Activated CD8-positive, alpha-beta T cell treated with anti-CD3 and anti-CD28 coated beads for 36 hours (primary cell): ENCODE measurements at regions not wholly inside any gene's neighbourhood (a gene's known extent, or its start where the extent isn't known, plus 50 kb on each side); places are given as distances from the start of the nearest gene placed in this dataset.

Source experiments
- ATAC-seq: fragments of 200-7000 bp; cut with Tn5 transposase; one replicate; pipeline ENCODE4 v1.10.0; 2021; ENCODE audit warnings: mild to moderate bottlenecking, moderate library complexity
- CTCF ChIA-PET: fragments of 350-600 bp; sonication (Branson Sonifier 250); formaldehyde crosslinking; loops from one replicate; lab custom pipeline; 2021; ENCODE audit warnings: antibody characterized with exemption; lab: Charles Lee
- POLR2A ChIA-PET: fragments of 350-600 bp; sonication (Branson Sonifier 250); formaldehyde crosslinking; loops from one replicate; lab custom pipeline; 2021; ENCODE audit warnings: antibody characterized with exemption; lab: Charles Lee
- DNase-seq: peaks from one replicate; pipeline ENCODE4 v3.0.0-alpha.2; 2020
- H3K27ac Mint-ChIP-seq: one replicate; pipeline ENCODE4 v1.8.0; 2021; ENCODE audit warnings: mild to moderate bottlenecking, mixed read lengths
- H3K27me3 Mint-ChIP-seq: one replicate; pipeline ENCODE4 v1.8.0; 2021; ENCODE audit warnings: mixed read lengths
- H3K36me3 Mint-ChIP-seq: one replicate; pipeline ENCODE4 v1.8.0; 2021; ENCODE audit warnings: low read depth, mixed read lengths
- H3K4me1 Mint-ChIP-seq: one replicate; pipeline ENCODE4 v1.8.0; 2021; ENCODE audit warnings: low read depth, mixed read lengths
- H3K4me3 Mint-ChIP-seq: one replicate; pipeline ENCODE4 v1.8.0; 2021; ENCODE audit warnings: mild to moderate bottlenecking, moderate library complexity, mixed read lengths
- H3K9me3 Mint-ChIP-seq: one replicate; pipeline ENCODE4 v1.8.0; 2021; ENCODE audit warnings: mixed read lengths
- intact Hi-C: fragments of 100-400 bp; cut with micrococcal nuclease; formaldehyde crosslinking; loops from one replicate; pipeline ENCODE4 v1.10.0; 2022
- TF ChIP-seq, protein P1 (sequence below): fragments of 200-600 bp; IDR thresholded peaks from one replicate; pipeline ENCODE4 v1.8.0; 2022; ENCODE audit warnings: antibody characterized with exemption, mild to moderate bottlenecking

DNA sequence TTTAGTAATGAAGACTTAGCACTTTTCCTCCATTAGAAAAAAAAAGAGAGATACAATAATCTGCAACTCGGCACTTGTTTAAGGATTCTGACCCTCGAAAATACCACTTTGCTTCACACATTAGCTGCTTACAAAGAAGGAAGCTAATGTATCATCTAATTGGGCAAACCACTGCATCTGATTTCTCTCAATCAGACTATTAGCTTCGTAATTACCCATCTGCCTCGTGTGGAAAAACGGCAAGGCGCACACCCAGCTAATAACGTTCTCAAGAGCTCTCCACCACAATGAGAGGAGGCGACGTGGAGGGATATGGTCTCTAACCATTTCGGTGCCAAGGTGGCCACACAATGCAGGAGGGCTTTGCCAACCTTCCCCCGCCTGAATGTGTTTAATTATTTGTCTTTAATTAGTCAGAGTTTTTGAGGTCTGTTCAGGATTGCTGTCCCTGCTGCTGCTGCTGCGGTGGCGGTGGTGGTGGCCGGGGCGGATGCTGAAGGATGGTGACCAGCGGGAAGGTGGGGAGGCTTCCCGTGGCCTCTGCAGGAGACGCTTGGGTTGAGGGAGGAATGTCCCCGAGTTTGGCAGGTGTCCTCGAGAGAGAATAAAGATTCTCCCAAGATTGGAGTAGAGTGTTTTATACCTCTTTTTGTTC lies 374.5 kb downstream of the RPS6KC1 start:
- no peaks in the 10 kb centered on the region for H3K27me3 Mint-ChIP-seq
- POLR2A ChIA-PET: no interaction called here
- no peak overlapping the region for H3K27ac Mint-ChIP-seq
- ATAC-seq (no peak), DNase-seq (no peak)
- intact Hi-C loops: no loop called here
- CTCF ChIA-PET: no interaction called here
- H3K9me3 Mint-ChIP-seq: no peaks in the 10 kb centered on the region
- TF ChIP-seq, protein P1, sequence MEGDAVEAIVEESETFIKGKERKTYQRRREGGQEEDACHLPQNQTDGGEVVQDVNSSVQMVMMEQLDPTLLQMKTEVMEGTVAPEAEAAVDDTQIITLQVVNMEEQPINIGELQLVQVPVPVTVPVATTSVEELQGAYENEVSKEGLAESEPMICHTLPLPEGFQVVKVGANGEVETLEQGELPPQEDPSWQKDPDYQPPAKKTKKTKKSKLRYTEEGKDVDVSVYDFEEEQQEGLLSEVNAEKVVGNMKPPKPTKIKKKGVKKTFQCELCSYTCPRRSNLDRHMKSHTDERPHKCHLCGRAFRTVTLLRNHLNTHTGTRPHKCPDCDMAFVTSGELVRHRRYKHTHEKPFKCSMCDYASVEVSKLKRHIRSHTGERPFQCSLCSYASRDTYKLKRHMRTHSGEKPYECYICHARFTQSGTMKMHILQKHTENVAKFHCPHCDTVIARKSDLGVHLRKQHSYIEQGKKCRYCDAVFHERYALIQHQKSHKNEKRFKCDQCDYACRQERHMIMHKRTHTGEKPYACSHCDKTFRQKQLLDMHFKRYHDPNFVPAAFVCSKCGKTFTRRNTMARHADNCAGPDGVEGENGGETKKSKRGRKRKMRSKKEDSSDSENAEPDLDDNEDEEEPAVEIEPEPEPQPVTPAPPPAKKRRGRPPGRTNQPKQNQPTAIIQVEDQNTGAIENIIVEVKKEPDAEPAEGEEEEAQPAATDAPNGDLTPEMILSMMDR: no peak
- H3K36me3 Mint-ChIP-seq: no peaks in the 10 kb centered on the region
- no peaks in the 10 kb centered on the region for H3K4me1 Mint-ChIP-seq
- H3K4me3 Mint-ChIP-seq: no peak overlapping the region

DNA sequence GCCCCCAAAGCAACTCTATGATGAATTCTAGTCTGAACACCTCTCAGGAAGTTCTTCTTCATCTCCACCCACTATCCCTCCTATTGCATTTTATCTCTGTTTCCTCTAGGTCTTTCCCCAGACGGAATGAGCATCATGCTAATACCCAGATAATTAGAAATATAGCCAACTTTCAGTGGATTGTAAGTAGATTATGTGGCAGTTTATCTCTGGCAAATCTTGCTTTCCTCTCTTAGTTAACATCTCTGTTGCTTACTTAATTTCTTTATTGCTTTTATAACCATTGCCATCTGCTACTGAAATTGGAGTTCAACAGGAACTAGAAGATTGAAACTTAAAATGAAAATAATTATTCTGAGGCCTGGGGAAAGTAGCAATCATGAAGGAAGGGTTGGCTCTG lies 378.6 kb downstream of the RPS6KC1 start:
- Mint-ChIP-seq H3K9me3 (no peaks in the 10 kb centered on the region), H3K4me3 (no peak overlapping the region), H3K27ac (no peak overlapping the region), H3K27me3 (peaks cover 6% of the 10 kb centered on the region), H3K4me1 (no peaks in the 10 kb centered on the region), H3K36me3 (no peaks in the 10 kb centered on the region)
- POLR2A ChIA-PET: no interaction called here
- no peak for ATAC-seq
- DNase-seq: no peak
- CTCF ChIA-PET: interaction anchor here (0.6 kb wide), 1 partner anchor 19 kb away, joined by 3 read pairs; no protein-coding TSS in a partner anchor
- intact Hi-C loops: no loop called here
- TF ChIP-seq, protein P1: no peak

DNA sequence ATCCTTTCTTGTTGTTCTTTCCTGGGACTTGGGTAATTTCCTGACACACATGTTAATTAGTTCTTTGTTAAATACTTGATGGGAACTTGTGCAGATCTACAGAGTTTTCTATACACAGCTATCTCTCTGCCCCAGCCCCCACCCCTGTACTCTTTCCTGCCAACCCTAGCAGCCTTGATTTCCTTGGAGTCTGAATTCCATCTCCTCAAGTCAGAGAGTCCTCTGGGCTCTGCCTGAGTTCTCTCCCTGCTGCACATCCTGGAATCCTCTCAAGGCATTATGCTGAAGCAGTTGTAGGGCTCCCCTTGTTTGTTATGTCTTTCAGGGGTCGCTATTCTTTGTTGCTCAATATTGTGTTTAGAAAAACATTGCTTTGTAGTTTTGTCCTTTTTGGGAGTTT lies 384.7 kb downstream of the RPS6KC1 start:
- intact Hi-C loops: no loop called here
- POLR2A ChIA-PET: no interaction called here
- no peaks in the 10 kb centered on the region for H3K4me1 Mint-ChIP-seq

DNA sequence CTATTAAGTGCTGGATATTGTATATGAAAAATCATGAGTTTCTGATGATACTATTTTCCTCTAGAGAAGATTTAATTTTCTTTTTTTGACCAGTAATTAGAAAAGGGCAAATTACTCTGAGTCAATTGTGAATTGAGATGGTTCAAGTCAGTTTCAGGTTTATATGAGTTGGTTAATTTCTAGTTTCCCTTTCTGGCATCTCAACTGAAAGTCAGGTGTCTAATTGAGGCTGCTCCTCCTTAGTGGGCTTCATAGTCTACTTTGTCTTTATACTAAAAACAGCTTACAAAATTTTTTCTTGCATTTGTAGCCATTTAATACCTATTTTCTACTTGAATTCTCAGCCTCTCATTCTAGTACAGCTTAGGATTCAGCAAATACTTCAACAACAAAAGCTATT lies 387.3 kb downstream of the RPS6KC1 start:
- intact Hi-C loops: no loop called here
- Mint-ChIP-seq H3K9me3 (no peaks in the 10 kb centered on the region), H3K27ac (no peak overlapping the region), H3K27me3 (peaks cover 13% of the 10 kb centered on the region), H3K4me3 (no peak overlapping the region), H3K36me3 (no peaks in the 10 kb centered on the region), H3K4me1 (no peaks in the 10 kb centered on the region)
- CTCF ChIA-PET: no interaction called here
- POLR2A ChIA-PET: no interaction called here
- TF ChIP-seq, protein P1: no peak
- no peak for DNase-seq
- no peak for ATAC-seq

More for the DNA sequence above, 384.7 kb downstream of the RPS6KC1 start:
- DNase-seq (no peak), ATAC-seq (no peak)
- TF ChIP-seq, protein P1: no peak
- H3K27me3 Mint-ChIP-seq: peaks cover 13% of the 10 kb centered on the region
- no peak overlapping the region for H3K4me3 Mint-ChIP-seq
- no peak overlapping the region for H3K27ac Mint-ChIP-seq
- H3K9me3 Mint-ChIP-seq: no peaks in the 10 kb centered on the region
- CTCF ChIA-PET: no interaction called here
- no peaks in the 10 kb centered on the region for H3K36me3 Mint-ChIP-seq

DNA sequence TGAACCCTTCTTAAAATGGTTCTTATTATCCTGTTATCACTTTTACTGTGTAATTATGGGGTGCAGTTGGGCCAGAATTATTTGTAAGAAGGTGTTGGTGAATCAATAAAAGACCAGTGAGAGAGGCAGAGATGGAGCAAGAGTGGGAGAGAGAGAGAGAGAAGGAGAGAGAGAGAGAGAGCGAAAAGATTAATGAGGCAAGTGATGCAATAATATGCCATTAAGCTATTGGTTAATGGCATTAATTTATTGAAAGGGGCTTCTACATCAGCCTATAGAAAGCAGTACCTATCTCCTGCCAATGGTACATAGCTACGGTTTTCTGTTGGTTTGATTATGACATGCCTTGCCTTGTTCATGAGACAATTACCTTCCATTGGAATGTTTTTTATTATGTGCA lies 388.7 kb downstream of the RPS6KC1 start:
- DNase-seq: no peak

More for the DNA sequence above, 388.7 kb downstream of the RPS6KC1 start:
- intact Hi-C loops: no loop called here
- ChIA-PET CTCF (no interaction called here), POLR2A (no interaction called here)
- Mint-ChIP-seq H3K9me3 (no peaks in the 10 kb centered on the region), H3K27ac (no peak overlapping the region), H3K36me3 (no peaks in the 10 kb centered on the region), H3K4me3 (no peak overlapping the region), H3K4me1 (no peaks in the 10 kb centered on the region), H3K27me3 (peaks cover 9% of the 10 kb centered on the region)
- ATAC-seq: no peak
- TF ChIP-seq, protein P1: no peak
